Thyroid gland (tissue), 4 donors: ENCODE measurements at regions not wholly inside any gene's neighbourhood (a gene's known extent, or its start where the extent isn't known, plus 50 kb on each side); places are given as distances from the start of the nearest gene placed in this dataset.

Source experiments
- CTCF ChIP-seq, 6 experiments: fragments of 200-600 bp in 3 of 6; fragments of 450-650 bp in 3 of 6; sonication (generic) in 3 of 6; IDR thresholded peaks; one replicate each; pipeline ENCODE4 v1.5.1; 2016 to 2019; ENCODE audit warnings: antibody characterized with exemption in 6 of 6, mild to moderate bottlenecking in 2 of 6, inconsistent platforms in 1 of 6, moderate library complexity in 1 of 6
- POLR2A ChIP-seq, 2 donors: fragments of 450-650 bp; IDR thresholded peaks; one replicate each; pipeline ENCODE4 v1.6.1; 2017; ENCODE audit warnings: antibody characterized with exemption in 2 of 2, mild to moderate bottlenecking in 2 of 2, moderate library complexity in 1 of 2

DNA sequence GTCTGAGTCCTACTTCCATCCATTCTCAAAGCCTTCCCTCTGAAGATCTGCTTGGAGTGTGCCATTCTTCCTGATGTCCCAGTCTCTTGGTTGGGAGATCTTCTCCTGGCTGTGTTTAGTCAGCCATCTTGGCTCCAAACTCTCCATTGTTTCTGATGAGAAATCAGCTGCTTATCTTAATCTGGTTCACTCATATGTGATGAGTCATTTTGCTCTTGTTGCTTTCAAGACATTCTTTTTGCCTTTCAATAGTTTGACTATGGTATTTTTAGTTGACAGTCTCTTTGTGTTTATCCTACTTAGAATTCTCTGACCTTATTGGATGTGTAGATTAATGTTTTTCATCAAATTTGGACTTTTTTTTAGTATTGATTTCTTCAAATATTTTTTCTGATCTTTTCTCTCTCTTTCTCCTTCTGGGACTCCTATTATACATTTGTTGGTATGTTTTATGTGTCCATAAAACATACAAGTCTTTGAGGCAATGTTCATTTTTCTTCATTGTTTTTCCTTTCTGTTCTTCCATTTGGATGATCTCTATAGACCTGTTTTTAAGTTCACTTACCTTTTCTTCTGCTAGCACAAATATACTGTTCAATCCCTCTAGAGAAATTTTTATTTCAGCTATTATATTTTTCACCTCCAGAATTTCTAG is 77.2 kb upstream of the CLPB start:
- TF ChIP-seq CTCF (IDR thresholded peaks at IDR 0.05) (no peak), POLR2A (IDR thresholded peaks at IDR 0.05) (no peak)
